ENCODE measurements at regions not wholly inside any gene's neighbourhood (a gene's known extent, or its start where the extent isn't known, plus 50 kb on each side); places are given as distances from the start of the nearest gene placed in this dataset.

GRCh38 chr7:15920953-15921352, 234.5 kb upstream of the MEOX2 start:
- TF ChIP-seq CTCF (conservative IDR thresholded peaks at IDR 0.05; ENCODE audit: low read depth, low read length) (no peak), POLR2A (IDR thresholded peaks at IDR 0.05; ENCODE audit: low read depth, low read length) (no peak), MXI1 (IDR thresholded peaks at IDR 0.05; ENCODE audit: borderline replicate concordance, low read depth, low read length) (no peak), CHD1 (IDR thresholded peaks at IDR 0.05; ENCODE audit: low read depth, low read length) (no peak), ELK1 (IDR thresholded peaks at IDR 0.05; ENCODE audit: borderline replicate concordance, low read depth, low read length) (no peak), NFE2L2 (IDR thresholded peaks at IDR 0.05; ENCODE audit: low read depth, low read length) (no peak), SMC3 (IDR thresholded peaks at IDR 0.05; ENCODE audit: low read depth, low read length) (no peak)
